ENCODE measurements at regions not wholly inside any gene's neighbourhood (a gene's known extent, or its start where the extent isn't known, plus 50 kb on each side); places are given as distances from the start of the nearest gene placed in this dataset.

GRCh38 chr5:132130918-132131715 is 57.5 kb downstream of the CSF2 start:
- DNase-seq: no peak

GRCh38 chr5:132132138-132132537 is 58.5 kb downstream of the CSF2 start:
- DNase-seq: no peak

GRCh38 chr5:132134384-132134783 is 60.8 kb downstream of the CSF2 start:
- no peak for DNase-seq

- peak; percentile 67 for DNase-seq
Observed at GRCh38 chr5:132136906-132137305, 63.3 kb downstream of the CSF2 start.

GRCh38 chr5:132138260-132138659 is 64.7 kb downstream of the CSF2 start:
- no peak for DNase-seq

All from NCI-H2171 treated with DMSO at 0.1 percent for 48 hours (cell line).